ENCODE measurements at regions not wholly inside any gene's neighbourhood (a gene's known extent, or its start where the extent isn't known, plus 50 kb on each side); places are given as distances from the start of the nearest gene placed in this dataset.

DNA sequence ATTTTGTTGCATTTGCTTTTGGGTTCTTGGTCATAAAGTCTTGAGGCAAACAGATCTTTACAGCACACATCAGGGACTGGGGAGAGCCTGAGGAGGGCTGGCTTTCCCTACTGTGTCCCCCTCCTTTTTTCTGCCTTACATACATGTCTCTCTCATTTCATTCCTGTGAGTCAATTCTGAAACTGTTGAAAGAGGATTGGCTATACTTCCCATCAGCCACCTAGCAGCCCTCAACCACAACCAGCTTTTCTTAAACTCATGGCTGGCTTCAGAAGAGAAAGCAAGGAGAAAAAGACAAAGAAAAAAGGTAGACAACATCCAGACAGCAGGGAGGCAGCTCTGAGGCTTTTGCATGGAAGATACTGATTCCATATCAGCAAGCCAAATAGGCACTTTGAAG is 374.8 kb upstream of the KIF2A start:
- ChIA-PET CTCF (no interaction called here), POLR2A (no interaction called here)
- TF ChIP-seq FOXA1 (IDR thresholded peaks at IDR 0.05) (no peak), FOXK2 (IDR thresholded peaks at IDR 0.05) (no peak), BHLHE40 (IDR thresholded peaks at IDR 0.05; ENCODE audit: borderline replicate concordance) (no peak), ARNT (IDR thresholded peaks at IDR 0.05) (no peak), SP1 (IDR thresholded peaks at IDR 0.05) (no peak), L3MBTL2 (conservative IDR thresholded peaks at IDR 0.05) (no peak), ZNF384 (IDR thresholded peaks at IDR 0.05) (no peak), SUZ12 (IDR thresholded peaks at IDR 0.05) (no peak), CTBP1 (IDR thresholded peaks at IDR 0.05; ENCODE audit: borderline replicate concordance) (no peak), NFRKB (IDR thresholded peaks at IDR 0.05) (no peak), HDGF (IDR thresholded peaks at IDR 0.05; ENCODE audit: borderline replicate concordance) (no peak), TARDBP (IDR thresholded peaks at IDR 0.05) (no peak), ELF4 (IDR thresholded peaks at IDR 0.05) (no peak), LEF1 (IDR thresholded peaks at IDR 0.05; ENCODE audit: borderline replicate concordance) (no peak), FOXM1 (IDR thresholded peaks at IDR 0.05; ENCODE audit: borderline replicate concordance) (no peak)
- TF ChIP-seq, protein P1, sequence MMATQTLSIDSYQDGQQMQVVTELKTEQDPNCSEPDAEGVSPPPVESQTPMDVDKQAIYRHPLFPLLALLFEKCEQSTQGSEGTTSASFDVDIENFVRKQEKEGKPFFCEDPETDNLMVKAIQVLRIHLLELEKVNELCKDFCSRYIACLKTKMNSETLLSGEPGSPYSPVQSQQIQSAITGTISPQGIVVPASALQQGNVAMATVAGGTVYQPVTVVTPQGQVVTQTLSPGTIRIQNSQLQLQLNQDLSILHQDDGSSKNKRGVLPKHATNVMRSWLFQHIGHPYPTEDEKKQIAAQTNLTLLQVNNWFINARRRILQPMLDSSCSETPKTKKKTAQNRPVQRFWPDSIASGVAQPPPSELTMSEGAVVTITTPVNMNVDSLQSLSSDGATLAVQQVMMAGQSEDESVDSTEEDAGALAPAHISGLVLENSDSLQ (IDR thresholded peaks at IDR 0.05) = no peak
- DNase-seq (ENCODE audit: extremely low spot score) = no peak

- peak; percentile 62 for DNase-seq (ENCODE audit: extremely low spot score)
- POLR2A ChIA-PET = interaction anchor here (0.6 kb wide), 1 partner anchor 675 kb away, joined by 3 read pairs; no protein-coding TSS in a partner anchor
- CTCF ChIA-PET = interaction anchor here (1.5 kb wide), 1 partner anchor 10 kb away, joined by 3 read pairs; no protein-coding TSS in a partner anchor
- TF ChIP-seq, protein P1 (IDR thresholded peaks at IDR 0.05) = peak; percentile 75
- no peak for TF ChIP-seq TARDBP (IDR thresholded peaks at IDR 0.05)
These were observed 372.0 kb upstream of the KIF2A start for GRCh38 chr5:61933787-61934626.

- POLR2A ChIA-PET = no interaction called here
- CTCF ChIA-PET = no interaction called here
- TF ChIP-seq FOXM1 (IDR thresholded peaks at IDR 0.05; ENCODE audit: borderline replicate concordance) (no peak), SP1 (IDR thresholded peaks at IDR 0.05) (no peak), TARDBP (IDR thresholded peaks at IDR 0.05) (no peak), ARNT (IDR thresholded peaks at IDR 0.05) (no peak), L3MBTL2 (conservative IDR thresholded peaks at IDR 0.05) (no peak), SUZ12 (IDR thresholded peaks at IDR 0.05) (no peak), CTBP1 (IDR thresholded peaks at IDR 0.05; ENCODE audit: borderline replicate concordance) (no peak), HDGF (IDR thresholded peaks at IDR 0.05; ENCODE audit: borderline replicate concordance) (no peak), ZNF384 (IDR thresholded peaks at IDR 0.05) (no peak), LEF1 (IDR thresholded peaks at IDR 0.05; ENCODE audit: borderline replicate concordance) (no peak), ELF4 (IDR thresholded peaks at IDR 0.05) (no peak), FOXA1 (IDR thresholded peaks at IDR 0.05) (no peak), BHLHE40 (IDR thresholded peaks at IDR 0.05; ENCODE audit: borderline replicate concordance) (no peak), NFRKB (IDR thresholded peaks at IDR 0.05) (no peak), FOXK2 (IDR thresholded peaks at IDR 0.05) (no peak)
- TF ChIP-seq, protein P1 (IDR thresholded peaks at IDR 0.05) = no peak
- DNase-seq (ENCODE audit: extremely low spot score) = no peak
These were observed 364.4 kb upstream of the KIF2A start for GRCh38 chr5:61941637-61942036.

- POLR2A ChIA-PET = no interaction called here
- DNase-seq (ENCODE audit: extremely low spot score) = no peak
- TF ChIP-seq CTBP1 (IDR thresholded peaks at IDR 0.05; ENCODE audit: borderline replicate concordance) (no peak), HDGF (IDR thresholded peaks at IDR 0.05; ENCODE audit: borderline replicate concordance) (no peak), FOXA1 (IDR thresholded peaks at IDR 0.05) (no peak), NFRKB (IDR thresholded peaks at IDR 0.05) (no peak), TARDBP (IDR thresholded peaks at IDR 0.05) (no peak), ARNT (IDR thresholded peaks at IDR 0.05) (no peak), SP1 (IDR thresholded peaks at IDR 0.05) (no peak), LEF1 (IDR thresholded peaks at IDR 0.05; ENCODE audit: borderline replicate concordance) (no peak), BHLHE40 (IDR thresholded peaks at IDR 0.05; ENCODE audit: borderline replicate concordance) (no peak), L3MBTL2 (conservative IDR thresholded peaks at IDR 0.05) (no peak), SUZ12 (IDR thresholded peaks at IDR 0.05) (no peak), FOXK2 (IDR thresholded peaks at IDR 0.05) (no peak), ELF4 (IDR thresholded peaks at IDR 0.05) (no peak), ZNF384 (IDR thresholded peaks at IDR 0.05) (no peak), FOXM1 (IDR thresholded peaks at IDR 0.05; ENCODE audit: borderline replicate concordance) (no peak)
- TF ChIP-seq, protein P1 (IDR thresholded peaks at IDR 0.05) = no peak
- CTCF ChIA-PET = no interaction called here
These were observed 363.4 kb upstream of the KIF2A start for GRCh38 chr5:61942462-61943049.

DNA sequence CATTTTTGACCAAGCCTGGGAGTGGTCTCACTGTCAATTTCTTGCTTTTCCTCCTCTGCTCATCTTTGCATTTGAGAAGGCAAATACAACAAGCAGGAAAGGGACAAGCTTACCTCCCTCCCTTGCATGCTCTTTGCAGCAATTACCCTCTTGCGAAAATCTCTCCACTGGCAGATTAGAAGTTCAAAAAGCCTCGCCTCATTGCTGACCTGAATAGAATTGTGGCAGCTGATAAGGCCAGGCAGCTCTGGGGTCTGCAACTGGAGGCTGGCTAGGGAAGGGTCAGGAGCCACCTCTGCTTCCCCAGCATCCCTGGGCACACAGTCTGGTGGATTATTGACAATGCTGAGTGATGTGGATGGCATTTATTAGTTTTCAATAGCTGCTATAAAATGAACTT is 362.3 kb upstream of the KIF2A start:
- POLR2A ChIA-PET = no interaction called here
- CTCF ChIA-PET = interaction anchor here (1.0 kb wide), 1 partner anchor 11 kb away, joined by 3 read pairs; no protein-coding TSS in a partner anchor
- DNase-seq (ENCODE audit: extremely low spot score) = no peak
- TF ChIP-seq FOXK2 (IDR thresholded peaks at IDR 0.05) (no peak), HDGF (IDR thresholded peaks at IDR 0.05; ENCODE audit: borderline replicate concordance) (no peak), ELF4 (IDR thresholded peaks at IDR 0.05) (no peak), SP1 (IDR thresholded peaks at IDR 0.05) (no peak), ARNT (IDR thresholded peaks at IDR 0.05) (no peak), FOXM1 (IDR thresholded peaks at IDR 0.05; ENCODE audit: borderline replicate concordance) (no peak), FOXA1 (IDR thresholded peaks at IDR 0.05) (no peak), LEF1 (IDR thresholded peaks at IDR 0.05; ENCODE audit: borderline replicate concordance) (no peak), SUZ12 (IDR thresholded peaks at IDR 0.05) (no peak), CTBP1 (IDR thresholded peaks at IDR 0.05; ENCODE audit: borderline replicate concordance) (no peak), BHLHE40 (IDR thresholded peaks at IDR 0.05; ENCODE audit: borderline replicate concordance) (no peak), ZNF384 (IDR thresholded peaks at IDR 0.05) (no peak), NFRKB (IDR thresholded peaks at IDR 0.05) (no peak), L3MBTL2 (conservative IDR thresholded peaks at IDR 0.05) (no peak)
- TF ChIP-seq, protein P1 (IDR thresholded peaks at IDR 0.05) = no peak
